Lower leg skin (tissue), 4 donors: ENCODE measurements at regions not wholly inside any gene's neighbourhood (a gene's known extent, or its start where the extent isn't known, plus 50 kb on each side); places are given as distances from the start of the nearest gene placed in this dataset.

Experiments
- DNase-seq, 2 donors: peaks; one replicate each; pipeline ENCODE4 v3.0.0-alpha.2; 2019; ENCODE audit warnings: low spot score in 2 of 2
- H3K4me3 ChIP-seq: fragments of 200-600 bp; sonication (generic); 2 replicates; pipeline ENCODE4 v1.5.1; 2017; ENCODE audit warnings: mild to moderate bottlenecking, low read depth; ENCODE audit not compliant: poor library complexity, severe bottlenecking
- POLR2A ChIP-seq, 2 donors: fragments of 450-650 bp; IDR thresholded peaks; one replicate each; pipeline ENCODE4 v1.6.1; 2016 to 2017; ENCODE audit warnings: antibody characterized with exemption in 2 of 2, mild to moderate bottlenecking in 1 of 2, moderate library complexity in 1 of 2
- WGBS, 2 donors: methylation state at CpG; one replicate each; pipeline ENCODE4 v1.1.5; 2018; 5-methylcytosine and 5-hydroxymethylcytosine counted together
- intact Hi-C: fragments of 100-400 bp; cut with DNase I; formaldehyde crosslinking; loops from one replicate; pipeline ENCODE4 v1.15.0; 2023; ENCODE audit warnings: low total_unique reads
- TF ChIP-seq, protein P1 (sequence below), 3 donors: fragments of 450-650 bp; IDR thresholded peaks; one replicate each; pipeline ENCODE4 v1.5.1; 2016; ENCODE audit warnings: antibody characterized with exemption in 3 of 3, mild to moderate bottlenecking in 3 of 3, moderate library complexity in 2 of 3

DNA sequence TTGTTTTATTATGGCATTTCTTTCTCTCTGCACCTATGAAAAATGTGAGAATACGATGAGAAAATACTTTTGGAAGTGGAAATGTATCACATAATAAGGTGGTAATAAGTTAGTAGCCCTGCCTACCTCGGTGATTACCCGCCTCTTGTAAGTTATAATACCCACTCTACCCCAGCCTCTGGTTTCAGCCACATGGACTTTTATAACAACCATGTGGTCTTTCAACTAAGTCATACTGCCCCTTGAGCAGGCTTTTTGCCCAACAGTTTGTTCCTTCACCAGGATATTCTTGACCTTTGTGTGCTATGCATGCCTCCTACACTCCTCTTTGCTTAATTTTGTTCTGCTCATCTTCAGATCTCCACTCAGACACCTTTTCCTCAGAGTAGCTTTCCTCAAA lies 470.6 kb upstream of the ZWINT start:
- TF ChIP-seq POLR2A (IDR thresholded peaks at IDR 0.05), result no peak
- TF ChIP-seq, protein P1, sequence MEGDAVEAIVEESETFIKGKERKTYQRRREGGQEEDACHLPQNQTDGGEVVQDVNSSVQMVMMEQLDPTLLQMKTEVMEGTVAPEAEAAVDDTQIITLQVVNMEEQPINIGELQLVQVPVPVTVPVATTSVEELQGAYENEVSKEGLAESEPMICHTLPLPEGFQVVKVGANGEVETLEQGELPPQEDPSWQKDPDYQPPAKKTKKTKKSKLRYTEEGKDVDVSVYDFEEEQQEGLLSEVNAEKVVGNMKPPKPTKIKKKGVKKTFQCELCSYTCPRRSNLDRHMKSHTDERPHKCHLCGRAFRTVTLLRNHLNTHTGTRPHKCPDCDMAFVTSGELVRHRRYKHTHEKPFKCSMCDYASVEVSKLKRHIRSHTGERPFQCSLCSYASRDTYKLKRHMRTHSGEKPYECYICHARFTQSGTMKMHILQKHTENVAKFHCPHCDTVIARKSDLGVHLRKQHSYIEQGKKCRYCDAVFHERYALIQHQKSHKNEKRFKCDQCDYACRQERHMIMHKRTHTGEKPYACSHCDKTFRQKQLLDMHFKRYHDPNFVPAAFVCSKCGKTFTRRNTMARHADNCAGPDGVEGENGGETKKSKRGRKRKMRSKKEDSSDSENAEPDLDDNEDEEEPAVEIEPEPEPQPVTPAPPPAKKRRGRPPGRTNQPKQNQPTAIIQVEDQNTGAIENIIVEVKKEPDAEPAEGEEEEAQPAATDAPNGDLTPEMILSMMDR (IDR thresholded peaks at IDR 0.05), result no peak
- WGBS, 2 donors, result 49 to 62% methylated on average over 3 of the region's 3 CpGs
- no peak overlapping the region for H3K4me3 ChIP-seq

DNA sequence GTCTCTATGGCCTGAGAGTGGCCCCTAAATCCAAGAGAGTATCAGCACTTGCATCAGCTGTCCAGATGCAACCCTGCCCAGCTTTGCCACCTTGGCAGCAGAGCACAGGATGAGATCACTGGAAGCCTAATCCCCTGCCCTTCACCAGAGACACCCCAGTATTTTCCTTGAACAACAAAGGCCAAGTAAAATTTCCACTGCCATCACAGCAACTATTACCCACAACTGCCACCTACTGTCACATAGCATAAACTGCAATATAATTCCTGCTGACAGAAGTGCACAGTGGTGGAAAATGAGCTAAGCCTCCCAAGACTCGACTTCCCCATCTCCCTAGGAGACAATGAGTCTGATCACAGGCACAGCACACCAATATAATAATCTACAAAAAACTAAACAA lies 462.8 kb upstream of the ZWINT start:
- TF ChIP-seq, protein P1 (IDR thresholded peaks at IDR 0.05), result no peak
- TF ChIP-seq POLR2A (IDR thresholded peaks at IDR 0.05), result no peak
- 31 to 46% methylated on average over 1 of the region's 1 CpG for WGBS, 2 donors
- H3K4me3 ChIP-seq, result no peak overlapping the region
- intact Hi-C loops, result no loop called here
- no peak for DNase-seq

More for the DNA sequence above, 470.6 kb upstream of the ZWINT start:
- intact Hi-C loops, result no loop called here
- no peak for DNase-seq

- no peak overlapping the region for H3K4me3 ChIP-seq
- intact Hi-C loops, result no loop called here
- 0% methylated on average over 1 of the region's 1 CpG for WGBS, 2 donors
- DNase-seq, result no peak
- no peak for TF ChIP-seq POLR2A (IDR thresholded peaks at IDR 0.05)
- TF ChIP-seq, protein P1 (IDR thresholded peaks at IDR 0.05), result no peak
These were observed 444.0 kb upstream of the ZWINT start for GRCh38 chr10:56805022-56805421.

DNA sequence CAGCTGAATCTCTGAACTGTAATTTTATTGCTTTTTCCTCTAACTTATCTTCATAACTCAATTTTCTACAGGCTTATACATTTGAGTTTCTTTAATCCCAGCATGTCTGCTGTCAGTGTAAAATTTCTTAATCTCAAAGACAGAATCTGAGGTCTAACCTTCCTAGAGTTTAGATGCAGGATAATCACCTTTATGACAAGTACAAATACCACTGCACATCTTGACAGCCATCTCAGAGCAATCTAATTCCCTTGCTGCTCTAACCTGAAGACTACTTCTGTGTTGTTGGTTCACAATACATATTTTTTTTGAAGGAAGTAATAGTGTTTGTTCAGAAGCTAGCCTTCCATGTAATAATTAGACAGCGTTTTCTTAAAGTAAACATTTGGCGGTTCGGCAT lies 424.2 kb upstream of the ZWINT start:
- 59 to 71% methylated on average over 3 of the region's 3 CpGs for WGBS, 2 donors
- no peak for DNase-seq
- intact Hi-C loops, result no loop called here
- TF ChIP-seq POLR2A (IDR thresholded peaks at IDR 0.05), result no peak
- TF ChIP-seq, protein P1 (IDR thresholded peaks at IDR 0.05), result no peak
- no peak overlapping the region for H3K4me3 ChIP-seq

GRCh38 chr10:56782503-56782902 lies 421.4 kb upstream of the ZWINT start:
- intact Hi-C loops, result no loop called here

DNA sequence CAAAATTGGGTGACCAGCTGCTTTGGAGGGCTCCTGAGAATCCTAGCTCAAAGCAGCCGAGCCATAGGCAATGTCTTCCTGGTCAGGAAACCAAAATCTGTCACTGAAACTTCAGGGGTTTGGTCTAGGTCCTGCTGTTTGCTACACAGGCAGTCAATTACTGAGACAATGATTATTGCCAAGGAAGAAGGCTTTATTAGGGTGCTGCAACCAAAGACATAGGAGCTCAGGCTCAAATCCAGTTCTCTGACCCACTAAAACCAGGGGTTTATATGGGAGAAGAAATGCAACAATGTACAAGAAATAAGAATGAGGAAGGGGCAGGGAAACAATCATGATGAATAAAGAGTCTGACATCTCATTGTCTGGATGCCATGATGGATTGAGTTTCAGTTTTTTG lies 410.3 kb upstream of the ZWINT start:
- no peak for DNase-seq
- intact Hi-C loops, result no loop called here
- 40 to 44% methylated on average over 1 of the region's 1 CpG for WGBS, 2 donors
- TF ChIP-seq POLR2A (IDR thresholded peaks at IDR 0.05), result no peak
- TF ChIP-seq, protein P1 (IDR thresholded peaks at IDR 0.05), result no peak
- H3K4me3 ChIP-seq, result no peak overlapping the region

More at GRCh38 chr10:56782503-56782902, 421.4 kb upstream of the ZWINT start:
- no peak overlapping the region for H3K4me3 ChIP-seq
- TF ChIP-seq, protein P1 (IDR thresholded peaks at IDR 0.05), result no peak
- no peak for TF ChIP-seq POLR2A (IDR thresholded peaks at IDR 0.05)
- DNase-seq, result no peak
- 49 to 53% methylated on average over 4 of the region's 4 CpGs for WGBS, 2 donors
